ENCODE measurements at regions not wholly inside any gene's neighbourhood (a gene's known extent, or its start where the extent isn't known, plus 50 kb on each side); places are given as distances from the start of the nearest gene placed in this dataset.

- TF ChIP-seq CTCF (IDR thresholded peaks at IDR 0.05; ENCODE audit: low read depth, low read length, missing control alignments): no peak
- no peak overlapping the region for H3K27ac ChIP-seq
- no peaks in the 10 kb centered on the region for H3K27me3 ChIP-seq (replicated peaks)
- DNase-seq: no peak
- H3K4me3 ChIP-seq (ENCODE audit: low read depth, low read length): no peak overlapping the region
- in situ Hi-C loops (cut with HindIII; ENCODE audit: low pct_ligation_motif_present, low sequenced_read_pairs): no loop called here
- H3K36me3 ChIP-seq (replicated peaks): no peaks in the 10 kb centered on the region
These were observed 170.3 kb upstream of the PUM3 start for GRCh38 chr9:3014178-3014577.

GRCh38 chr9:3012842-3013241 is 168.9 kb upstream of the PUM3 start:
- Histone ChIP-seq H3K27me3 (replicated peaks) (no peaks in the 10 kb centered on the region), H3K4me3 (ENCODE audit: low read depth, low read length) (no peak overlapping the region), H3K27ac (no peak overlapping the region), H3K36me3 (replicated peaks) (no peaks in the 10 kb centered on the region)
- no peak for DNase-seq
- TF ChIP-seq CTCF (IDR thresholded peaks at IDR 0.05; ENCODE audit: low read depth, low read length, missing control alignments): no peak
- in situ Hi-C loops (cut with HindIII; ENCODE audit: low pct_ligation_motif_present, low sequenced_read_pairs): no loop called here

- no peaks in the 10 kb centered on the region for H3K36me3 ChIP-seq (replicated peaks)
- H3K27ac ChIP-seq: no peak overlapping the region
- TF ChIP-seq CTCF (IDR thresholded peaks at IDR 0.05; ENCODE audit: low read depth, low read length, missing control alignments): no peak
- no peaks in the 10 kb centered on the region for H3K27me3 ChIP-seq (replicated peaks)
- H3K4me3 ChIP-seq (ENCODE audit: low read depth, low read length): no peak overlapping the region
- in situ Hi-C loops (cut with HindIII; ENCODE audit: low pct_ligation_motif_present, low sequenced_read_pairs): no loop called here
- no peak for DNase-seq
These were observed 168.3 kb upstream of the PUM3 start for GRCh38 chr9:3012245-3012644.

- no peak overlapping the region for H3K27ac ChIP-seq
- no peak overlapping the region for H3K4me3 ChIP-seq (ENCODE audit: low read depth, low read length)
- in situ Hi-C loops (cut with HindIII; ENCODE audit: low pct_ligation_motif_present, low sequenced_read_pairs): no loop called here
- no peaks in the 10 kb centered on the region for H3K36me3 ChIP-seq (replicated peaks)
- no peaks in the 10 kb centered on the region for H3K27me3 ChIP-seq (replicated peaks)
- no peak for TF ChIP-seq CTCF (IDR thresholded peaks at IDR 0.05; ENCODE audit: low read depth, low read length, missing control alignments)
- DNase-seq: no peak
These were observed 164.2 kb upstream of the PUM3 start for GRCh38 chr9:3008091-3008490.

GRCh38 chr9:3007326-3007725 is 163.4 kb upstream of the PUM3 start:
- no peak for DNase-seq
- no peak overlapping the region for H3K27ac ChIP-seq
- in situ Hi-C loops (cut with HindIII; ENCODE audit: low pct_ligation_motif_present, low sequenced_read_pairs): no loop called here
- no peak overlapping the region for H3K4me3 ChIP-seq (ENCODE audit: low read depth, low read length)
- no peaks in the 10 kb centered on the region for H3K27me3 ChIP-seq (replicated peaks)
- H3K36me3 ChIP-seq (replicated peaks): no peaks in the 10 kb centered on the region
- no peak for TF ChIP-seq CTCF (IDR thresholded peaks at IDR 0.05; ENCODE audit: low read depth, low read length, missing control alignments)

GRCh38 chr9:3006851-3007250 is 163.0 kb upstream of the PUM3 start:
- H3K27ac ChIP-seq: no peak overlapping the region
- DNase-seq: no peak
- H3K27me3 ChIP-seq (replicated peaks): no peaks in the 10 kb centered on the region
- no peak for TF ChIP-seq CTCF (IDR thresholded peaks at IDR 0.05; ENCODE audit: low read depth, low read length, missing control alignments)
- H3K4me3 ChIP-seq (ENCODE audit: low read depth, low read length): no peak overlapping the region
- in situ Hi-C loops (cut with HindIII; ENCODE audit: low pct_ligation_motif_present, low sequenced_read_pairs): no loop called here
- no peaks in the 10 kb centered on the region for H3K36me3 ChIP-seq (replicated peaks)

Data from brain microvascular endothelial cell (primary cell).